Thyroid gland (tissue), 4 donors: ENCODE measurements at regions not wholly inside any gene's neighbourhood (a gene's known extent, or its start where the extent isn't known, plus 50 kb on each side); places are given as distances from the start of the nearest gene placed in this dataset.
A peak's percentile ranks its signal among the peaks of the same experiment; 100 is the strongest.
"Not testable (repeated sequence)": the region's sequence is repeated elsewhere in the genome, so short reads cannot be mapped to it uniquely, and the experiment has no call there.

Experiments used
- DNase-seq, 2 donors: peaks; one replicate each; pipeline ENCODE4 v3.0.0-alpha.2; 2019
- H3K27ac ChIP-seq, 3 donors: fragments of 200-600 bp; sonication (generic); 1 replicate in 2 of 3; 2 replicates in 1 of 3; pipeline ENCODE4 v1.5.1; 2016 to 2019; ENCODE audit warnings: mild to moderate bottlenecking in 1 of 3, moderate library complexity in 1 of 3
- H3K27me3 ChIP-seq: fragments of 200-600 bp; sonication (generic); one replicate; pipeline ENCODE4 v1.5.1; 2019
- H3K36me3 ChIP-seq, 2 donors: fragments of 200-600 bp; sonication (generic); one replicate each; pipeline ENCODE4 v1.5.1; 2016 to 2019
- H3K4me1 ChIP-seq, 2 donors: fragments of 200-600 bp; sonication (generic); one replicate each; pipeline ENCODE4 v1.5.1; 2017 to 2019
- H3K4me3 ChIP-seq, 3 donors: fragments of 200-600 bp; sonication (generic); replicated peaks in 1 of 3; 1 replicate in 2 of 3; 2 replicates in 1 of 3; pipeline ENCODE4 v1.5.1; 2016; ENCODE audit warnings: mild to moderate bottlenecking in 1 of 3
- H3K9me3 ChIP-seq: fragments of 200-600 bp; sonication (generic); one replicate; pipeline ENCODE4 v1.5.1; 2017
- CTCF ChIP-seq, 6 experiments: fragments of 200-600 bp in 3 of 6; fragments of 450-650 bp in 3 of 6; sonication (generic) in 3 of 6; IDR thresholded peaks; one replicate each; pipeline ENCODE4 v1.5.1; 2016 to 2019; ENCODE audit warnings: antibody characterized with exemption in 6 of 6, mild to moderate bottlenecking in 2 of 6, inconsistent platforms in 1 of 6, moderate library complexity in 1 of 6
- POLR2A ChIP-seq, 2 donors: fragments of 450-650 bp; IDR thresholded peaks; one replicate each; pipeline ENCODE4 v1.6.1; 2017; ENCODE audit warnings: antibody characterized with exemption in 2 of 2, mild to moderate bottlenecking in 2 of 2, moderate library complexity in 1 of 2
- WGBS, 2 donors: methylation state at CpG; one replicate each; pipeline ENCODE4 v1.1.5; 2017; 5-methylcytosine and 5-hydroxymethylcytosine counted together
- intact Hi-C: fragments of 100-400 bp; cut with DNase I; formaldehyde crosslinking; loops from one replicate; pipeline ENCODE4 v1.15.1; 2023

GRCh38 chr13:30063892-30064291 lies 213.5 kb upstream of the UBL3 start:
- H3K4me3 ChIP-seq = no peak overlapping the region
- no peaks in the 10 kb centered on the region for H3K27me3 ChIP-seq
- H3K9me3 ChIP-seq = no peaks in the 10 kb centered on the region
- no peaks in the 10 kb centered on the region for H3K36me3 ChIP-seq
- 75 to 85% methylated on average over 3 of the region's 3 CpGs for WGBS, 2 donors
- no peak overlapping the region for H3K27ac ChIP-seq
- intact Hi-C loops = no loop called here
- DNase-seq = no peak
- peaks cover 0 to 2% of the 10 kb centered on the region in 2 donors for H3K4me1 ChIP-seq
- TF ChIP-seq POLR2A (IDR thresholded peaks at IDR 0.05) (no peak), CTCF (IDR thresholded peaks at IDR 0.05) (no peak)

GRCh38 chr13:30061217-30061616 lies 210.8 kb upstream of the UBL3 start:
- WGBS, 2 donors = 64 to 89% methylated on average over 4 of the region's 4 CpGs
- no peak overlapping the region for H3K4me3 ChIP-seq
- no peak overlapping the region for H3K27ac ChIP-seq
- no peaks in the 10 kb centered on the region for H3K36me3 ChIP-seq
- TF ChIP-seq CTCF (IDR thresholded peaks at IDR 0.05) (no peak), POLR2A (IDR thresholded peaks at IDR 0.05) (no peak)
- DNase-seq = no peak
- no peaks in the 10 kb centered on the region for H3K27me3 ChIP-seq
- H3K4me1 ChIP-seq = no peaks in the 10 kb centered on the region
- no peaks in the 10 kb centered on the region for H3K9me3 ChIP-seq
- intact Hi-C loops = no loop called here

GRCh38 chr13:30058429-30058828 lies 208.0 kb upstream of the UBL3 start:
- Histone ChIP-seq H3K4me3 (no peak overlapping the region), H3K27ac (no peak overlapping the region), H3K36me3 (no peaks in the 10 kb centered on the region), H3K9me3 (no peaks in the 10 kb centered on the region), H3K27me3 (no peaks in the 10 kb centered on the region), H3K4me1 (peaks cover 3 to 8% of the 10 kb centered on the region in 2 donors)
- TF ChIP-seq POLR2A (IDR thresholded peaks at IDR 0.05) (no peak), CTCF (IDR thresholded peaks at IDR 0.05) (no peak)
- intact Hi-C loops = no loop called here
- 82 to 94% methylated on average over 3 of the region's 3 CpGs for WGBS, 2 donors
- no peak for DNase-seq

- intact Hi-C loops, H3K4me3 ChIP-seq, H3K27me3 ChIP-seq, H3K27ac ChIP-seq, H3K9me3 ChIP-seq, H3K36me3 ChIP-seq, H3K4me1 ChIP-seq, DNase-seq: not testable (repeated sequence)
- 63 to 75% methylated on average over 5 of the region's 5 CpGs for WGBS, 2 donors
Measured at GRCh38 chr13:30054546-30054945, 204.1 kb upstream of the UBL3 start.

GRCh38 chr13:30053939-30054338 lies 203.5 kb upstream of the UBL3 start:
- intact Hi-C loops = no loop called here
- H3K9me3 ChIP-seq = no peaks in the 10 kb centered on the region
- 50 to 61% methylated on average over 4 of the region's 4 CpGs for WGBS, 2 donors
- peaks cover 3 to 8% of the 10 kb centered on the region in 2 donors for H3K4me1 ChIP-seq
- no peak overlapping the region for H3K4me3 ChIP-seq
- TF ChIP-seq CTCF (IDR thresholded peaks at IDR 0.05) = no peak
- TF ChIP-seq POLR2A (IDR thresholded peaks at IDR 0.05) = no peak
- no peaks in the 10 kb centered on the region for H3K27me3 ChIP-seq
- H3K36me3 ChIP-seq = no peaks in the 10 kb centered on the region
- H3K27ac ChIP-seq = peak overlapping the region in 1 of 3 donors; percentile 26
- no peak for DNase-seq

- Histone ChIP-seq H3K36me3 (no peaks in the 10 kb centered on the region), H3K9me3 (no peaks in the 10 kb centered on the region), H3K4me1 (peaks cover 3 to 8% of the 10 kb centered on the region in 2 donors), H3K4me3 (no peak overlapping the region), H3K27me3 (no peaks in the 10 kb centered on the region), H3K27ac (no peak overlapping the region)
- TF ChIP-seq CTCF (IDR thresholded peaks at IDR 0.05) (no peak), POLR2A (IDR thresholded peaks at IDR 0.05) (no peak)
- intact Hi-C loops = no loop called here
- 48 to 53% methylated on average over 7 of the region's 7 CpGs for WGBS, 2 donors
- DNase-seq = no peak
Measured at GRCh38 chr13:30052120-30052519, 201.7 kb upstream of the UBL3 start.
